ENCODE measurements at regions not wholly inside any gene's neighbourhood (a gene's known extent, or its start where the extent isn't known, plus 50 kb on each side); places are given as distances from the start of the nearest gene placed in this dataset.
A peak's percentile ranks its signal among the peaks of the same experiment; 100 is the strongest.
"Not testable (repeated sequence)": the region's sequence is repeated elsewhere in the genome, so short reads cannot be mapped to it uniquely, and the experiment has no call there.

DNA sequence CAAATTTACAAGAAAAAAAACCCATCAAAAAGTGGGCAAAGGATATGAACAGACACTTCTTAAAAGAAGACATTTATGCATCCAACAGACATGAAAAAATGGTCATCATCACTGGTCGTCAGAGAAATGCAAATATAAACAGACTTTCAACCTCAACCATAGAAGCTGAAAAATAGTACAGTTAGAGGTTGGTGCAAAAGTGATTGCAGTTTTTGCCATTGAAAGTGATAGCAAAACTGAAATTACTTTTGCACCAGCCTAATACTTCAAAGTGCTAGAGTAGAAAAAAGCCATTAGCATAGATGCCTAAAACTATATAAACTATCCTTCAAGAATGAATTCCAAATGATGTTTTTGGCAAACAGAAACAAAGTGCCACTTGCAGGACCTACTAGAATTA is 365.8 kb upstream of the DPYD start:
- H3K4me2 ChIP-seq (ENCODE audit: low read length), result no peak overlapping the region
- H3K9ac ChIP-seq (ENCODE audit: low read length), result no peak overlapping the region
- no peaks in the 10 kb centered on the region for H3K36me3 ChIP-seq (ENCODE audit: insufficient read depth, low read length)
- TF ChIP-seq, protein P1, sequence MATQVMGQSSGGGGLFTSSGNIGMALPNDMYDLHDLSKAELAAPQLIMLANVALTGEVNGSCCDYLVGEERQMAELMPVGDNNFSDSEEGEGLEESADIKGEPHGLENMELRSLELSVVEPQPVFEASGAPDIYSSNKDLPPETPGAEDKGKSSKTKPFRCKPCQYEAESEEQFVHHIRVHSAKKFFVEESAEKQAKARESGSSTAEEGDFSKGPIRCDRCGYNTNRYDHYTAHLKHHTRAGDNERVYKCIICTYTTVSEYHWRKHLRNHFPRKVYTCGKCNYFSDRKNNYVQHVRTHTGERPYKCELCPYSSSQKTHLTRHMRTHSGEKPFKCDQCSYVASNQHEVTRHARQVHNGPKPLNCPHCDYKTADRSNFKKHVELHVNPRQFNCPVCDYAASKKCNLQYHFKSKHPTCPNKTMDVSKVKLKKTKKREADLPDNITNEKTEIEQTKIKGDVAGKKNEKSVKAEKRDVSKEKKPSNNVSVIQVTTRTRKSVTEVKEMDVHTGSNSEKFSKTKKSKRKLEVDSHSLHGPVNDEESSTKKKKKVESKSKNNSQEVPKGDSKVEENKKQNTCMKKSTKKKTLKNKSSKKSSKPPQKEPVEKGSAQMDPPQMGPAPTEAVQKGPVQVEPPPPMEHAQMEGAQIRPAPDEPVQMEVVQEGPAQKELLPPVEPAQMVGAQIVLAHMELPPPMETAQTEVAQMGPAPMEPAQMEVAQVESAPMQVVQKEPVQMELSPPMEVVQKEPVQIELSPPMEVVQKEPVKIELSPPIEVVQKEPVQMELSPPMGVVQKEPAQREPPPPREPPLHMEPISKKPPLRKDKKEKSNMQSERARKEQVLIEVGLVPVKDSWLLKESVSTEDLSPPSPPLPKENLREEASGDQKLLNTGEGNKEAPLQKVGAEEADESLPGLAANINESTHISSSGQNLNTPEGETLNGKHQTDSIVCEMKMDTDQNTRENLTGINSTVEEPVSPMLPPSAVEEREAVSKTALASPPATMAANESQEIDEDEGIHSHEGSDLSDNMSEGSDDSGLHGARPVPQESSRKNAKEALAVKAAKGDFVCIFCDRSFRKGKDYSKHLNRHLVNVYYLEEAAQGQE (IDR thresholded peaks at IDR 0.05; ENCODE audit: borderline replicate concordance), result no peak
- TF ChIP-seq POLR2AphosphoS5 (IDR thresholded peaks at IDR 0.05), result no peak
- no peak for TF ChIP-seq TAF1 (IDR thresholded peaks at IDR 0.05; ENCODE audit: low read depth)
- no peak overlapping the region for H3K27ac ChIP-seq (ENCODE audit: low read length)
- H3F3A ChIP-seq (ENCODE audit: insufficient read depth, low read length, poor library complexity, severe bottlenecking), result no peaks in the 10 kb centered on the region
- no peak overlapping the region for H3K4me3 ChIP-seq (ENCODE audit: low read length)
- H4K20me1 ChIP-seq (ENCODE audit: insufficient read depth), result no peaks in the 10 kb centered on the region
- H3K9me3 ChIP-seq (ENCODE audit: low read length), result no peaks in the 10 kb centered on the region
- H3K27me3 ChIP-seq (ENCODE audit: insufficient read depth, low read depth, low read length), result no peaks in the 10 kb centered on the region
- no peaks in the 10 kb centered on the region for H3K9me2 ChIP-seq (ENCODE audit: insufficient read depth, low read length)
- no peak overlapping the region for H2AFZ ChIP-seq (ENCODE audit: low read depth, low read length)
- no peaks in the 10 kb centered on the region for H3K79me2 ChIP-seq (replicated peaks; ENCODE audit: insufficient read depth, low read length)

DNA sequence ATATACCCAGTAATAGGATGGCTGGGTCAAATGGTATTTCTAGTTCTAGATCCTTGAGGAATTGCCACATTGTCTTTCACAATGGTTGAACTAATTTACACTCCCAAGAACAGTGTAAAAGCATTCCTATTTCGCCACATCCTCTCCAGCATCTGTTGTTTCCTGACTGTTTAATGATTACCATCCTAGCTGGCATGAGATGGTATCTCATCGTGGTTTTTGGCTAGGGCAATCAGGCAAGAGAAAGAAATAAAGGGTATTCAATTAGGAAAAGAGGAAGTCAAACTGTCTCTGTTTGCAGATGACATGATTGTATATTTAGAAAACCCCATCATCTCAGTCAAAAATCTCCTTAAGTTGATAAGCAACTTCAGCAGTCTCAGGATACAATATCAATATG is 364.5 kb upstream of the DPYD start:
- not testable (repeated sequence) for H3F3A ChIP-seq (ENCODE audit: insufficient read depth, low read length, poor library complexity, severe bottlenecking); H3K27me3 ChIP-seq (ENCODE audit: insufficient read depth, low read depth, low read length); H3K9me3 ChIP-seq (ENCODE audit: low read length); H3K79me2 ChIP-seq (replicated peaks; ENCODE audit: insufficient read depth, low read length); H3K4me3 ChIP-seq (ENCODE audit: low read length); H3K4me2 ChIP-seq (ENCODE audit: low read length); H4K20me1 ChIP-seq (ENCODE audit: insufficient read depth); H3K9ac ChIP-seq (ENCODE audit: low read length); H3K36me3 ChIP-seq (ENCODE audit: insufficient read depth, low read length); H3K27ac ChIP-seq (ENCODE audit: low read length); H3K9me2 ChIP-seq (ENCODE audit: insufficient read depth, low read length); H2AFZ ChIP-seq (ENCODE audit: low read depth, low read length)

DNA sequence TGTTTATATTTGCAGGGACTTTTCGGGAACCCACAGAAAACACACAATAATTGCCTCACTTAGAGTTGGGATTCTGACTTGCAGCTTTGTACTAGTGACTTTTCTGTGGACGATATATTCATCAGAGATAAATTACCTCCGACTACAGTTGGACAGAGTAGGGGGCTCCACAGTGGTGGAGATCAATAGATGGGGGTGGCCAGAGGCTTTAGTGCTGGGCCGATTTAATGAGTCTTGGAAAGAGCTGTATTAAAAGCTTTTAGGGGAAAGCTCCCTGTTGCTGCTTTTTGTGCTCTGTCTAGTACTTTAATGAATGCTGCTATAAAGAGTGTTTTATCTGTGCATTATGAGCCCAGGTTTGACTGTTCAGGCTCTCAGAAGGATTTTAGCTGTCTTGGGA is 359.2 kb upstream of the DPYD start:
- Histone ChIP-seq H3K36me3 (ENCODE audit: insufficient read depth, low read length) (no peaks in the 10 kb centered on the region), H3K4me2 (ENCODE audit: low read length) (no peak overlapping the region), H3K9ac (ENCODE audit: low read length) (no peak overlapping the region), H3F3A (ENCODE audit: insufficient read depth, low read length, poor library complexity, severe bottlenecking) (no peaks in the 10 kb centered on the region), H3K4me3 (ENCODE audit: low read length) (no peak overlapping the region), H3K9me2 (ENCODE audit: insufficient read depth, low read length) (no peaks in the 10 kb centered on the region), H3K27ac (ENCODE audit: low read length) (no peak overlapping the region), H2AFZ (ENCODE audit: low read depth, low read length) (no peak overlapping the region), H4K20me1 (ENCODE audit: insufficient read depth) (no peaks in the 10 kb centered on the region), H3K79me2 (replicated peaks; ENCODE audit: insufficient read depth, low read length) (no peaks in the 10 kb centered on the region), H3K9me3 (ENCODE audit: low read length) (no peaks in the 10 kb centered on the region), H3K27me3 (ENCODE audit: insufficient read depth, low read depth, low read length) (no peaks in the 10 kb centered on the region)
- TF ChIP-seq MXI1 (conservative IDR thresholded peaks at IDR 0.05; ENCODE audit: poor library complexity, severe bottlenecking) (no peak), TAF1 (IDR thresholded peaks at IDR 0.05; ENCODE audit: low read depth) (no peak), POLR2AphosphoS5 (IDR thresholded peaks at IDR 0.05) (peak; percentile 45), RAD21 (conservative IDR thresholded peaks at IDR 0.05) (no peak), EP300 (conservative IDR thresholded peaks at IDR 0.05; ENCODE audit: poor library complexity, severe bottlenecking) (no peak)

DNA sequence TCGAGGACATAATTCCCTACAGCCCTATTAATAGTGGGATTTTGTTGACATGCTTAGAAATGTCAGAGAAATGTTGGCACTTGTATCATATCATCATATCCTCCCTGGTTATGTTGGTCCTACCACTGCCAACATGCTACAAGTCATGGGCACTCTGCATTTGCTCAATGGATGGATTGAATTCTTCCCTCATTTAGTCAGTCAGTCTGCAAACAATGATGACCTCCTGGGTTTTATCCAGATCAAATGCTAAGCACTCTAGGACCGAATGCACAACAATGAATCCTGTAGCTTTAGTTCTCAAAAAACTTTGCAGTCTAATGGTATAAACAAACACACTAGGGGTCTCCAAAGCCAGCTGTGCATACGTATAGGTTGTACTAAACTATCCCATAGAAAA is 357.2 kb upstream of the DPYD start:
- Histone ChIP-seq H3K27ac (ENCODE audit: low read length) (no peak overlapping the region), H4K20me1 (ENCODE audit: insufficient read depth) (no peaks in the 10 kb centered on the region), H3K36me3 (ENCODE audit: insufficient read depth, low read length) (no peaks in the 10 kb centered on the region), H3F3A (ENCODE audit: insufficient read depth, low read length, poor library complexity, severe bottlenecking) (no peaks in the 10 kb centered on the region), H3K9ac (ENCODE audit: low read length) (no peak overlapping the region), H2AFZ (ENCODE audit: low read depth, low read length) (no peak overlapping the region), H3K9me3 (ENCODE audit: low read length) (no peaks in the 10 kb centered on the region), H3K9me2 (ENCODE audit: insufficient read depth, low read length) (no peaks in the 10 kb centered on the region), H3K79me2 (replicated peaks; ENCODE audit: insufficient read depth, low read length) (no peaks in the 10 kb centered on the region), H3K27me3 (ENCODE audit: insufficient read depth, low read depth, low read length) (no peaks in the 10 kb centered on the region), H3K4me2 (ENCODE audit: low read length) (no peak overlapping the region), H3K4me3 (ENCODE audit: low read length) (no peak overlapping the region)
- TF ChIP-seq, protein P2, sequence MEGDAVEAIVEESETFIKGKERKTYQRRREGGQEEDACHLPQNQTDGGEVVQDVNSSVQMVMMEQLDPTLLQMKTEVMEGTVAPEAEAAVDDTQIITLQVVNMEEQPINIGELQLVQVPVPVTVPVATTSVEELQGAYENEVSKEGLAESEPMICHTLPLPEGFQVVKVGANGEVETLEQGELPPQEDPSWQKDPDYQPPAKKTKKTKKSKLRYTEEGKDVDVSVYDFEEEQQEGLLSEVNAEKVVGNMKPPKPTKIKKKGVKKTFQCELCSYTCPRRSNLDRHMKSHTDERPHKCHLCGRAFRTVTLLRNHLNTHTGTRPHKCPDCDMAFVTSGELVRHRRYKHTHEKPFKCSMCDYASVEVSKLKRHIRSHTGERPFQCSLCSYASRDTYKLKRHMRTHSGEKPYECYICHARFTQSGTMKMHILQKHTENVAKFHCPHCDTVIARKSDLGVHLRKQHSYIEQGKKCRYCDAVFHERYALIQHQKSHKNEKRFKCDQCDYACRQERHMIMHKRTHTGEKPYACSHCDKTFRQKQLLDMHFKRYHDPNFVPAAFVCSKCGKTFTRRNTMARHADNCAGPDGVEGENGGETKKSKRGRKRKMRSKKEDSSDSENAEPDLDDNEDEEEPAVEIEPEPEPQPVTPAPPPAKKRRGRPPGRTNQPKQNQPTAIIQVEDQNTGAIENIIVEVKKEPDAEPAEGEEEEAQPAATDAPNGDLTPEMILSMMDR (IDR thresholded peaks at IDR 0.05; ENCODE audit: poor library complexity, severe bottlenecking), result no peak
- no peak for TF ChIP-seq POLR2AphosphoS5 (IDR thresholded peaks at IDR 0.05)
- no peak for TF ChIP-seq TAF1 (IDR thresholded peaks at IDR 0.05; ENCODE audit: low read depth)
- TF ChIP-seq EP300 (conservative IDR thresholded peaks at IDR 0.05; ENCODE audit: poor library complexity, severe bottlenecking), result no peak
- TF ChIP-seq MXI1 (conservative IDR thresholded peaks at IDR 0.05; ENCODE audit: poor library complexity, severe bottlenecking), result no peak
- TF ChIP-seq, protein P1 (IDR thresholded peaks at IDR 0.05; ENCODE audit: borderline replicate concordance), result no peak
- TF ChIP-seq RAD21 (conservative IDR thresholded peaks at IDR 0.05), result no peak
- no peak for TF ChIP-seq SMC3 (conservative IDR thresholded peaks at IDR 0.05; ENCODE audit: poor library complexity)
- TF ChIP-seq EZH2 (IDR thresholded peaks at IDR 0.05; ENCODE audit: borderline replicate concordance, insufficient read depth, low read length, poor library complexity, severe bottlenecking), result no peak
